ENCODE measurements at regions not wholly inside any gene's neighbourhood (a gene's known extent, or its start where the extent isn't known, plus 50 kb on each side); places are given as distances from the start of the nearest gene placed in this dataset.

DNA sequence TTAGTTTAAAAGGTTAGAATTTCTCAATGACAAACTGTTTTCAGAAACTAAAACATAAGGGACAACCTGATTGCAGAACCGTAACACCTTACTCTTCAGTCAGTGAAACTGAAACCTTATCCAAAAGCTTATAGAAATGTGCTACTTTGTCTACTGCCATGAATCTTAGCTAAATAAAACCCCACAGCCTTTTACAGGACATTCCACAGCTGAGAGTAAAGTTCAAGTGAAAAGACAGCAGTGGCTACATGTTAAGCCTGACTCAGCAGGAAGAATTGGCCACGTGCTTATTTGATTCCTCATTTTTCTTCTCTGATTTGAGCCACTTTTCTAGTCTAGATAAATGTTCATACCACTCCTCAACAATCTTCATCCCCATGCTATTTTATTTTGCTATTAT lies 278.7 kb upstream of the ISL1 start:
- DNase-seq (ENCODE audit: low read depth): no peak
- TF ChIP-seq, protein P1, sequence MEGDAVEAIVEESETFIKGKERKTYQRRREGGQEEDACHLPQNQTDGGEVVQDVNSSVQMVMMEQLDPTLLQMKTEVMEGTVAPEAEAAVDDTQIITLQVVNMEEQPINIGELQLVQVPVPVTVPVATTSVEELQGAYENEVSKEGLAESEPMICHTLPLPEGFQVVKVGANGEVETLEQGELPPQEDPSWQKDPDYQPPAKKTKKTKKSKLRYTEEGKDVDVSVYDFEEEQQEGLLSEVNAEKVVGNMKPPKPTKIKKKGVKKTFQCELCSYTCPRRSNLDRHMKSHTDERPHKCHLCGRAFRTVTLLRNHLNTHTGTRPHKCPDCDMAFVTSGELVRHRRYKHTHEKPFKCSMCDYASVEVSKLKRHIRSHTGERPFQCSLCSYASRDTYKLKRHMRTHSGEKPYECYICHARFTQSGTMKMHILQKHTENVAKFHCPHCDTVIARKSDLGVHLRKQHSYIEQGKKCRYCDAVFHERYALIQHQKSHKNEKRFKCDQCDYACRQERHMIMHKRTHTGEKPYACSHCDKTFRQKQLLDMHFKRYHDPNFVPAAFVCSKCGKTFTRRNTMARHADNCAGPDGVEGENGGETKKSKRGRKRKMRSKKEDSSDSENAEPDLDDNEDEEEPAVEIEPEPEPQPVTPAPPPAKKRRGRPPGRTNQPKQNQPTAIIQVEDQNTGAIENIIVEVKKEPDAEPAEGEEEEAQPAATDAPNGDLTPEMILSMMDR (IDR thresholded peaks at IDR 0.05; ENCODE audit: low read length, missing control alignments): no peak
- no peak overlapping the region for H3K4me3 ChIP-seq (replicated peaks; ENCODE audit: low read depth, low read length)

DNA sequence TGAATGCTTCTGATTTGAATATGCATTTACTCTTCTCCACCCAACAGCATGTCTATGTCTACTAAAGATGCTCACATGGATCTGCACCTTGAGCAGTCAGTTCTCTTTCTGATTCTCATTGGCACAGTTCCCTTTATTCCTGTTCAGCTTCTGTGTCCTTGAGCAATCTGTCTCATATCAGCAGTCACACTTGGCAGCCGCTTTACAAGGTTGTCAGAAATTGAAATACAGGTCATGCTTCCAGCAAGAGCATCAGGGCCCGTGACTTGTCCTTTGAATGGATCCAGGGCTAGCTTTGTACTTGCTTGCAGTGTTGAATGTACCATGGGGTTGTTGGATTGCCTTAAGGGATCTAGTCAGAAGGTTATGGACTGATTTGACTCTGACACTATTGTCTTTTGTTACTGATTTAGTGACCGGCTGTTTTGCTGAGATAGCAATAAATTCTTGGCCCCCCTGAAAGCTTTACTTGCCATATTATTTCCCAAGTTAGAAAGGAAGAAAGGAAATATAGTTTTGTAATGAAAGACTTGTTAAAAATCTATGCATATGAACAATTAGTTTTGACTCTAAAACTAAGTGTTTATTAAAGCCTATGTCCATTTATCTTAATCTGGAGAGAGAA lies 273.4 kb upstream of the ISL1 start:
- DNase-seq (ENCODE audit: low read depth): no peak
- TF ChIP-seq, protein P1 (IDR thresholded peaks at IDR 0.05; ENCODE audit: low read length, missing control alignments): no peak
- H3K4me3 ChIP-seq (replicated peaks; ENCODE audit: low read depth, low read length): no peak overlapping the region

DNA sequence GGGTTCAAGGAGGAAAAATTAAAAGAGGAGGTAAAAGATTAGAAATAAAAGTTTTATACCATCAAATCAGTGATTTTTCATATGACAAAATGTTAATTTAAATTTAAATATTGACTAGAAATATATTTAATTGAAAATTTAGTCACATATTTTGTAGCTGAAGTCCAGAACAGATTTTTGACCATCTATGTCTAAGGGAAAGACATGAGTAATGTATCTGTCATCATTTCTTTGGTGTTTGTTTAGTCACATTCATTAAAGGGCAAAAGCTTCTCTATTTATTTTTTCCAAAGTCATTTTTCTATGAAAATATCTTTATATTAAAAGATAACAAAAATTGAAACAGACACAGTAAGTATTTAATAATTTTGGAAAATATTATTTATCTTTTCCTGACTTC lies 252.0 kb upstream of the ISL1 start:
- no peak for DNase-seq (ENCODE audit: low read depth)
- no peak overlapping the region for H3K4me3 ChIP-seq (replicated peaks; ENCODE audit: low read depth, low read length)
- TF ChIP-seq, protein P1 (IDR thresholded peaks at IDR 0.05; ENCODE audit: low read length, missing control alignments): no peak

DNA sequence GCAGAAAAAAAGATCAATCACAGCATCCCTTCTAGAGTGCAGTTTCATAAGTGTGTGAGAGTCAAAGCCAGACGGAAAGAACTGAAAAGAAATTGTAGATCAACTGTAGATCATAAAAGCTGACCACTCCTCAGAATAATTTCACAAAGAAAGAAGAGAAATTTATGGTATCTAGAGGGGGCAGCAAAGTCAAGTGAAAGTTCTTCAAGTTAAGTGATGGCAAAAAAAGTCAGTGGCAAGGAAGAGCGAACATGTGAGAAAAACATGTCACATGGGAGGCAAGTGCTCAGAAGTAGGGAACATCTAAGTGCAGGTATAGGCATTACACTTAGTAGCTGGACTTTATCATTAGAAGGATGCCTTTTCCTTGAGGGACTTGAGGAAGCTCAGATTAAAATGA lies 245.1 kb upstream of the ISL1 start:
- DNase-seq (ENCODE audit: low read depth): no peak

DNA sequence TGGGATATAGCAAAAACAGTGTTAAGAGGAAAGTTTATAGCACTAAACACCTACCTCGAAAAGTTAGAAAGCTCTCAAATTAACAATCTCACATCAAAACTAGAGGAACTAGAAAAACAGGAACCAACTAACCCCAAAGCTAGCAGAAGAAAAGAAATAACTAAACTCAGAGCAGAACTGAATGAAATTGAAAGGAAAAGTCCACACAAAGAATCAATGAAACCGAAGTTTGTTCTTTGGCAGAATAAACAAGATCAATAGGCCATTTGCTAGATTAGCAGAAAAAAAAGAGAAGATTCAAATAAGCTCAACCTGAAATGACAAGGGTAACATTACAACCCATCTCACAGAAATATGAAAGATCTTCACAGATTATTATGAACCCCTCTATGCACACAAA lies 234.8 kb upstream of the ISL1 start:
- no peak for DNase-seq (ENCODE audit: low read depth)

More for the DNA sequence above, 245.1 kb upstream of the ISL1 start:
- TF ChIP-seq, protein P1 (IDR thresholded peaks at IDR 0.05; ENCODE audit: low read length, missing control alignments): no peak
- H3K4me3 ChIP-seq (replicated peaks; ENCODE audit: low read depth, low read length): no peak overlapping the region

DNA sequence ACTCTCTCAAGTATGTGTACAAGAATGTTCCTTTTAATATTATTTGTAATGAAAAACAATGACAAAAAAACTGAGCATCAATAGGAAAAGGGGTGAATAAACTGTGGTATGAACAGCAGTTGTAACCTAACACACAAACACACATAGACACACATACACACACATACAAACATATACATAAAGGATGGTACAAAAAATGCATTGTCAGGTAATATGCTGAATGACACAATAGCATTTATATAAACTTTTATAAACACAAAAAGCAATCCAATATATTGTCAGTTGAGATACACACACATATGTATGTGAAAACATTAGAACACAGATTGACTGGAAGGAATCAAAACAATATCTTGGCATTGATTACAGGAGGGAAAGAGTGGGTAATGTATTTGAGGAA lies 227.0 kb upstream of the ISL1 start:
- TF ChIP-seq, protein P1 (IDR thresholded peaks at IDR 0.05; ENCODE audit: low read length, missing control alignments): no peak
- DNase-seq (ENCODE audit: low read depth): no peak
- H3K4me3 ChIP-seq (replicated peaks; ENCODE audit: low read depth, low read length): no peak overlapping the region

More for the DNA sequence above, 234.8 kb upstream of the ISL1 start:
- TF ChIP-seq, protein P1 (IDR thresholded peaks at IDR 0.05; ENCODE audit: low read length, missing control alignments): no peak
- H3K4me3 ChIP-seq (replicated peaks; ENCODE audit: low read depth, low read length): no peak overlapping the region

DNA sequence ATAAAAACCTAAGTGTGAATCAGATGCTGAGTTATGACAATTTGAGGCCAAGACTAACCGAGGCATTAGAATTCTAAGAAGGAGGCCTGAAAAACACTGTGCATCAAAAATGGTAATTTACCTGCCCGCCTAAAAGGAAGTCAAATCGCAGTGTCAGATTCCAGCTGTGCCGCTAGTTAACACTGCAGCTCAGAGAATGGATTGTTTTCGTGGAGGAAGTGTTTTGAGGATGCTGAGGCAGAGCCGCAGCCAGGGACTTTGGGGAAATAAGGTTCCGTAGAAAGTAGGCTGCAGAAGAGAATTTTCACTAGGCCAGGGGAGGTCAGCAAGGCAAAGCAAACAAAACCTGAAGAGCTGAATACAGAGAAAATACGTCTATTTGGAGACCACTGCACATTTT lies 226.4 kb upstream of the ISL1 start:
- TF ChIP-seq, protein P1 (IDR thresholded peaks at IDR 0.05; ENCODE audit: low read length, missing control alignments): no peak
- no peak for DNase-seq (ENCODE audit: low read depth)
- no peak overlapping the region for H3K4me3 ChIP-seq (replicated peaks; ENCODE audit: low read depth, low read length)

Data from fibroblast of pulmonary artery (primary cell).